ENCODE measurements at regions not wholly inside any gene's neighbourhood (a gene's known extent, or its start where the extent isn't known, plus 50 kb on each side); places are given as distances from the start of the nearest gene placed in this dataset.

- Histone ChIP-seq H3K27ac (no peak overlapping the region), H3K9ac (no peak overlapping the region), H4K20me1 (ENCODE audit: insufficient read depth) (no peaks in the 10 kb centered on the region), H3K27me3 (ENCODE audit: insufficient read depth, low read depth) (no peaks in the 10 kb centered on the region), H3K36me3 (ENCODE audit: insufficient read depth) (no peaks in the 10 kb centered on the region), H2AFZ (ENCODE audit: low read depth) (no peak overlapping the region), H3K4me1 (ENCODE audit: low read depth, poor library complexity, severe bottlenecking) (no peaks in the 10 kb centered on the region), H3K4me2 (no peak overlapping the region), H3K79me2 (ENCODE audit: insufficient read depth, low read depth) (no peaks in the 10 kb centered on the region), H3K4me3 (IDR thresholded peaks at IDR 0.05; ENCODE audit: insufficient read depth, low read depth, low read length) (no peak overlapping the region)
- TF ChIP-seq, protein P1, sequence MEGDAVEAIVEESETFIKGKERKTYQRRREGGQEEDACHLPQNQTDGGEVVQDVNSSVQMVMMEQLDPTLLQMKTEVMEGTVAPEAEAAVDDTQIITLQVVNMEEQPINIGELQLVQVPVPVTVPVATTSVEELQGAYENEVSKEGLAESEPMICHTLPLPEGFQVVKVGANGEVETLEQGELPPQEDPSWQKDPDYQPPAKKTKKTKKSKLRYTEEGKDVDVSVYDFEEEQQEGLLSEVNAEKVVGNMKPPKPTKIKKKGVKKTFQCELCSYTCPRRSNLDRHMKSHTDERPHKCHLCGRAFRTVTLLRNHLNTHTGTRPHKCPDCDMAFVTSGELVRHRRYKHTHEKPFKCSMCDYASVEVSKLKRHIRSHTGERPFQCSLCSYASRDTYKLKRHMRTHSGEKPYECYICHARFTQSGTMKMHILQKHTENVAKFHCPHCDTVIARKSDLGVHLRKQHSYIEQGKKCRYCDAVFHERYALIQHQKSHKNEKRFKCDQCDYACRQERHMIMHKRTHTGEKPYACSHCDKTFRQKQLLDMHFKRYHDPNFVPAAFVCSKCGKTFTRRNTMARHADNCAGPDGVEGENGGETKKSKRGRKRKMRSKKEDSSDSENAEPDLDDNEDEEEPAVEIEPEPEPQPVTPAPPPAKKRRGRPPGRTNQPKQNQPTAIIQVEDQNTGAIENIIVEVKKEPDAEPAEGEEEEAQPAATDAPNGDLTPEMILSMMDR (conservative IDR thresholded peaks at IDR 0.05; ENCODE audit: low read depth, low read length): no peak
Measured at GRCh38 chr6:135577059-135577538, 79.6 kb upstream of the AHI1 start.

- Histone ChIP-seq H3K79me2 (ENCODE audit: insufficient read depth, low read depth) (no peaks in the 10 kb centered on the region), H3K27me3 (ENCODE audit: insufficient read depth, low read depth) (no peaks in the 10 kb centered on the region), H2AFZ (ENCODE audit: low read depth) (no peak overlapping the region), H4K20me1 (ENCODE audit: insufficient read depth) (no peaks in the 10 kb centered on the region), H3K4me2 (no peak overlapping the region), H3K4me3 (IDR thresholded peaks at IDR 0.05; ENCODE audit: insufficient read depth, low read depth, low read length) (no peak overlapping the region), H3K4me1 (ENCODE audit: low read depth, poor library complexity, severe bottlenecking) (peaks cover 5% of the 10 kb centered on the region), H3K9ac (no peak overlapping the region), H3K27ac (no peak overlapping the region), H3K36me3 (ENCODE audit: insufficient read depth) (no peaks in the 10 kb centered on the region)
- TF ChIP-seq, protein P1 (conservative IDR thresholded peaks at IDR 0.05; ENCODE audit: low read depth, low read length): no peak
Measured at GRCh38 chr6:135578976-135579375, 81.4 kb upstream of the AHI1 start.

- H3K36me3 ChIP-seq (ENCODE audit: insufficient read depth): no peaks in the 10 kb centered on the region
- TF ChIP-seq, protein P1 (conservative IDR thresholded peaks at IDR 0.05; ENCODE audit: low read depth, low read length): no peak
- H3K4me3 ChIP-seq (IDR thresholded peaks at IDR 0.05; ENCODE audit: insufficient read depth, low read depth, low read length): no peak overlapping the region
Measured at GRCh38 chr6:135581211-135581610, 83.7 kb upstream of the AHI1 start.

DNA sequence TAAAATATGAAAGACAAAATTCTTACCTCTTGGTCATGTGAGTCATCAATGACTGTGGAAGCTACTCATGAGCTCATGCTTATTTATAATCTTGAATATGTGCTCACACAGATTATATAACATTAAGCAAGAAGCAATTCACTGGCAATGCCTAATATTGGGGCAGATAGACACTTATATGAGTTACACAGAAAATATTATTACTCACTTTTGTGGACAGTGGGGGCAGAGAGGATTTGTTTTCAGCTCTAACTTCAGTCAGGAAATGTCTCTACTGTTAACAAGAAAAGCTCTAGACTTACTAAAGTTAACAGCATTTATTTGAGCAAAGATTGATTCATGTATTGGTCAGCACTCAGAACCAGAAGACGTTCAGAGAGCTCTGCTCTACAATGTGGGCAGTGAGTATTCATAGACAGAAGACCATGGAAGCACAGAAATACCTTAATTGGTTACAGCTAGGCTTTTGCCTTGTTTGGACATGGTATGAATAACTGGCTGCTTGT, 85.8 kb upstream of the AHI1 start:
- no peaks in the 10 kb centered on the region for H3K79me2 ChIP-seq (ENCODE audit: insufficient read depth, low read depth)
- H4K20me1 ChIP-seq (ENCODE audit: insufficient read depth): no peaks in the 10 kb centered on the region
- H3K9ac ChIP-seq: no peak overlapping the region
- no peak overlapping the region for H3K4me2 ChIP-seq
- no peak overlapping the region for H2AFZ ChIP-seq (ENCODE audit: low read depth)
- TF ChIP-seq, protein P1 (conservative IDR thresholded peaks at IDR 0.05; ENCODE audit: low read depth, low read length): no peak
- H3K4me1 ChIP-seq (ENCODE audit: low read depth, poor library complexity, severe bottlenecking): peaks cover 41% of the 10 kb centered on the region
- H3K27ac ChIP-seq: no peak overlapping the region
- no peak overlapping the region for H3K4me3 ChIP-seq (IDR thresholded peaks at IDR 0.05; ENCODE audit: insufficient read depth, low read depth, low read length)
- H3K36me3 ChIP-seq (ENCODE audit: insufficient read depth): no peaks in the 10 kb centered on the region
- no peaks in the 10 kb centered on the region for H3K27me3 ChIP-seq (ENCODE audit: insufficient read depth, low read depth)

More at GRCh38 chr6:135581211-135581610, 83.7 kb upstream of the AHI1 start:
- Histone ChIP-seq H3K27me3 (ENCODE audit: insufficient read depth, low read depth) (no peaks in the 10 kb centered on the region), H3K79me2 (ENCODE audit: insufficient read depth, low read depth) (no peaks in the 10 kb centered on the region), H3K9ac (no peak overlapping the region), H3K4me1 (ENCODE audit: low read depth, poor library complexity, severe bottlenecking) (peaks cover 20% of the 10 kb centered on the region), H2AFZ (ENCODE audit: low read depth) (no peak overlapping the region), H4K20me1 (ENCODE audit: insufficient read depth) (no peaks in the 10 kb centered on the region), H3K27ac (no peak overlapping the region), H3K4me2 (no peak overlapping the region)
